ENCODE measurements at regions not wholly inside any gene's neighbourhood (a gene's known extent, or its start where the extent isn't known, plus 50 kb on each side); places are given as distances from the start of the nearest gene placed in this dataset.

DNA sequence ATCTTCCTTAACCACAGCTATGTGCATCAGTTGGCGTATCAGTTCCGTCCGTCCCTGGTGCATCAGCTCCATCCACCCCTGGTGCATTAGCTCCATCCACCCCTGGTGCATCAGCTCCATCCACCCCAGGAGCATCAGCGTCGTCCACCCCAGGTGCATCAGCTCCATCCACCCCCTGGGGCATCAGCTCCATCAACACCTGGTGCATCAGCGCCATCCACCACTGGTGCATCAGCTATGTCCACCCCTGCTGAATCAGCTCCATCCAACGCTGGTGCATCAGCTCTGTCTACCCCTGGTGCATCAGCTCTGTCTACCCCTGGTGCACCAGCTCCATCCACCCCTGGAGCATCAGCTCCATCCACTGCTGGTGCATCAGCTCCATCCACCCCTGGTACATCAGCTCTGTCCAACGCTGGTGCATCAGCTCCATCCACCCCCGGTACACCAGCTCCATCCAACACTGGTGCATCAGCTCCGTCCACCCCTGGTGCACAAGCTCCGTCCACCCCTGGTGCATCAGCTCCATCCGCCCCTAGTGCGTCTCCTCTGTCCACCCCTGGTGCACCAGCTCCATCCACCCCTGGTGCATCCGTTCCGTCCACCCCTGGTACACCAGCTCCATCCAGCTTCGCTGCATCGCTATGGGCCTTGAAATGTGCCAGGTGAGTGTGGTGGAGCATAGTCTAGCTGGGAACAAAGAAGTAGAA is 106.6 kb upstream of the ZBTB40 start:
- DNase-seq (ENCODE audit: low read depth in 4 of 4, low spot score in 2 of 4), result no peak

- no peak for DNase-seq (ENCODE audit: low read depth in 4 of 4, low spot score in 2 of 4)
These were observed 103.5 kb upstream of the ZBTB40 start for GRCh38 chr1:22347854-22348760.

DNA sequence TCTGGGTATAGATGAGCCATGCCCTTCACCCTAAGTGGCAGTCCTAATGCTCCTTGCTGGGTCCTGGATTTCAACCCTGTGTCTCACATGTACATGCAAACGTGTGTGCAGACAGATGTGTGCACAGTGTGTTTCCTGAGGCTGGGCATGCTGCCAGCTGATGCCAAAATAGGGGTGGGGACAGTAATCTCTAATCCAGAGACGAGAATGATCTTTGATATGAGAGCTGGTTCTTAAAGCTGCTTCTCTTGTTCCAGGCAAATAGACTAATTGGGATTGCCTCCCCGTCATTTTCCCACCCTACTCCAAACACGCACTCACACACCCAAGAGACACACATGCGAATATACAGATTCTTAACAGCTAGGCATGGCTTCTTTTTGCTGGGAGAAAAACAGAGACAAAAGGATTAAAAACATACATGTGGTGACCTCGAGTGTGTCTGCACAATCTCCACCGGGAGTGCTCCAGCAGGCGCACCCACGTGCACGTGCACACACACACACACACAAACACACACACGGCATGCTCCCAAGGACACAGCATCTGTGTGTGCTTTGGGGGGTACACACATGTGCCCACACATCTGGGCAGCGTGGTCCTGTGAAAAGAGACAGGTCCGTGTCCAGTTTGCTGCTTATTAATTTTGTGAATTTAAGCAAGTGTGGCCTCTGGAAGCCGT is 102.1 kb upstream of the ZBTB40 start:
- no peak for DNase-seq (ENCODE audit: low read depth in 4 of 4, low spot score in 2 of 4)

DNA sequence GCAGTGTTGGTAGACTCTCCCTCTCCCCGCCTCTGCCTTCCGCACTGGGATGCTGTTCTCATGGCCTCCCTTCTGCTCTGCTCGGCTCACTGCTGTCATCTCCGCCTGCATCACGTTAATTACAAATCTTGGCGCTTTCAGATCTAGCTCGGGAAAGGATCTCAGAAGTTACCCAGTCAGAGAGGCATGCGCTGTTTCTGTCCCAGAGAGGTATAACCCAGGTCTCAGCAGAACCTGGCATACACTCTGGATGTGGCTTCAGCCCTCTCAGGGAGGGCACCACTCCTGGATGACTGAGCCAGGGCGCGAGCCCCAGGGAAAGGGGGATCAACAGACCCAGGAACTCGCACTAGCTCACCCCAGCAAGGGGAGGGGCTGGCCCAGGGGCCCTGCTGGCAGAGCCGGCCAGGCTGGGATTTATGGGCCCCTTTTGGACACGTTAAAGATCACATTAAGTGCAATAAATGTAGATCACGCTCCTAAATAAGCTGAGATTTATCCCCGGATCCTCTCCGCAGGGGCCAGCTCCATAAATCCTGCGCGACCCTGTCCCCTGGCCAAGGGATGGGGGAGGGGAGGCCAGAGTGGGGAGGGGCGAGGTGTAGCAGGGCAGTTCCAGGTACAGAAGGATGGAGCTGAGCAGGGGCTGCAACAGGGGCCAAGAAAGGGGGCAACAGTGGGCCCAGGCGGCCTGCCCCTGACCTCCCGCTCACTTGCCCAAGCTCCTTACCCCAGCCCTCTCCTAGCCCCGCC is 101.3 kb upstream of the ZBTB40 start:
- DNase-seq (ENCODE audit: low read depth in 4 of 4, low spot score in 2 of 4), result no peak

DNA sequence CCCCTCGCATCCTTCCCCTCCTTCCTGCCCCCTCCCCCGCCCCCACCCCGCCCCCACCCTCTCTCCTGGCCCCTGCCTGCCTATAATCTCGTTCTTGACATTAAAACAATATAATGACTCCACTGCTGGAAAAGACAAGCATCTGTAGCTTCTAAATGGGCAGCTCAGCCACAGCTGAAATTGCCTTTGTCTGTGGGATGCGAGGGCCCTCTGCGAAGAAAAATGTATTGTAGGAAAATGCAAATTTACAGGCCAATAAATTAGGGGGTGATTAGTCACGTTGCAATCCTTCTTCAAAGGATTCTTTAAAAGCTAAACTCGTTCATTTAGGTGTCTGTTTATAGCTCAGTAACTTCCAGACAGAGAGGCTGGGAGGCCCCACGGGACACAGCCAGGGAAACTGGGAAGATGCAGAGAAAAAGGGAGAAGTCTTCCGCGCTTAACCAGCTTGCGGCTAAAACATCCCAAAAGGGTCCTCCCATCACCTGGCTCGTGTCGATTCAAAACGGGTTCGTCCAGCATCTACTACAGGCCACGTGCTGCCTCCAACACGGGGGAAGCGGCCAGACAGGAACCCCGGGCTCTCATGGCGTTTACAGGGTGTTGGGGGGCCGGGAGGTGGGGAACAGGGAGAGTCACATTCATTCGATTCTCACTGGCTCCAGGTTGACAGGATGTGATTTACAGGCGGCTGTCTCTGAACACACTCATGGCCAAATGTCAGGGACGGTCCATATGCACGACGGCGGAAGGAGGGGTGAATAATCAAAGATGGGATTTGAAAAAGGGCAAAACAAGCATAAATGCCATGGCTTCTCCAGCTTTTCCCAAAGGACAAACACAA is 100.5 kb upstream of the ZBTB40 start:
- no peak for DNase-seq (ENCODE audit: low read depth in 4 of 4, low spot score in 2 of 4)

- DNase-seq (ENCODE audit: low read depth in 4 of 4, low spot score in 2 of 4), result no peak
These were observed 99.9 kb upstream of the ZBTB40 start for GRCh38 chr1:22351768-22352080.

DNA sequence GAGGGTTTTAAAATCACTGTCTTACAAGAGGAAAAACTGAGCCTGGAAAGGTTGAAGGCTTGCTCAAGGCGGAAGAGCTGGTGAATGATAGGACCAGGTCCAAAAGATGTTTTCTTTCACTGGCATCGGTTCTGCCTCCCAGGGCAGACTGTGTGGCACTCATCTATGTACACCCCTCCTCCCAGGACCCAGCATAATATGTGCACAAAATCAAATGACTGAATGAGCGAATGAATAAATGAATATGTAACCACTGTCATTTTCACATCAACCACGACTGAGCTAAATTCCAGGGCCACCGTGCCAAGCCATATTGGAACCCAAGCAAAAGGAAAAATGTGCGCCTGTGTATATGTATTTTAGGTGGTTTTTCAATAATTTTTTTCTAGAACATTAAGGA is 99.3 kb upstream of the ZBTB40 start:
- DNase-seq (ENCODE audit: low read depth in 4 of 4, low spot score in 2 of 4), result no peak

- no peak for DNase-seq (ENCODE audit: low read depth in 4 of 4, low spot score in 2 of 4)
These were observed 98.8 kb upstream of the ZBTB40 start for GRCh38 chr1:22352896-22353295.

GRCh38 chr1:22359427-22359826 is 92.2 kb upstream of the ZBTB40 start:
- no peak for DNase-seq (ENCODE audit: low read depth in 4 of 4, low spot score in 2 of 4)

- DNase-seq (ENCODE audit: low read depth in 4 of 4, low spot score in 2 of 4), result no peak
These were observed 88.8 kb upstream of the ZBTB40 start for GRCh38 chr1:22362626-22363402.

DNA sequence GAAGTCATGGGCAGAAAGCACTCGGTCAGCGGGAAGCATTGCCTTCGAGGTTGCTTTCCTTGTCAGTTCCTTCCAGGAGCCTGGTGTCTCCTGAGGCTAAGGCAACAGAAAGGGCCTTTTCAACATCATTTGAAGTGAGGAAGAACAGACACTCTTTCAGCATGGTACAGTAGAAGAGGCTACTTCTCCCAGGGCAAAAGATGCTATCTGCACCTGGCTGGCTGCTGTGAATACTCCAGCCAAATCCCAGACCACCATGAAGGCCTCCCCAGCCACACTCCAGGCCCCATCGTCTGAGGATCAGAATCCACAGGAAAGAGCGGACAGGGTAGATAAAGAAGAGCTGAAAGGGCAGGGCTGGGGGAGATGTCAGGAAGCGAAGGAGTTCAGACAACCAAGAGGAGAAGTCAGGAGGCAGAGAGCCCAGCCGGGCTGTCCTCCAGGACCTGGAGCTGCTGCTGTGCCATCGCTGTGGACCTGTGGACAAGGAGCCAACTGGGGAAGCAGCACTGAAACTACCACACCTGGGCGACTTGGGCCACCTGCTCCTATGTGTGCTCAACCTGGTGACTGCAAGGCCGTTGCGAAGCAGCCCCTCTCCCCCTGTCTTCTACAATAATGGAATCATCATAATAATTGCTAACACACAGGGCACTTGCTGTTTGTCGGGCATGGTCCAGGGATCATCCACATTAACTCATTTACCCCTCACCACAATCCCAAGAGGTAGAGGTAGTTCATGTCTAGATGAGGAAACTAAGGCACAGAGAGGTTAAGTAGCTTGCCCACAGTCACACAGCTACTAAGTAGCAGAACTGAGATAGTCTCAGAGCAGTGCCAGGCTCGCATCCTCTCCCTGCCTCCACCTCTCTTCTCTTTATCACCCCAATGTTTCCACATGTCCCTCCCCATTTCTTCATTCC is 88.0 kb upstream of the ZBTB40 start:
- no peak for DNase-seq (ENCODE audit: low read depth in 4 of 4, low spot score in 2 of 4)

DNA sequence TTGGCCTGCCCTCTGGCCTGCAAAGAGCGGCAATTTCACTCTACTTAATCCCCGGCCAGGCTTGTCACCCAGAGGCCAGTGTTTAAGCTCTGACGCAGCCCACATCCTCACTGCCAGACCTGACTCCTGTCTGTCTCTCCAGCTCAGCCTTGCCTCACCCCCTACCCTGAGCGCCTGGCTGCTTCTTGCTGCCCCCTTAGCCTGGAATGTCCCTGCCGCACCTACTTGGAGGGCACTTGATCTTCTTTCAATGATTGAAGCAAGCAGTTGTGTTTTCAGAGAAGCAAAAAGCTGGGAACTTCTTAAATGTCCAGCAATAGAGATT is 87.4 kb upstream of the ZBTB40 start:
- DNase-seq (ENCODE audit: low read depth in 4 of 4, low spot score in 2 of 4), result no peak

- no peak for DNase-seq (ENCODE audit: low read depth in 4 of 4, low spot score in 2 of 4)
These were observed 86.9 kb upstream of the ZBTB40 start for GRCh38 chr1:22364764-22365163.

DNA sequence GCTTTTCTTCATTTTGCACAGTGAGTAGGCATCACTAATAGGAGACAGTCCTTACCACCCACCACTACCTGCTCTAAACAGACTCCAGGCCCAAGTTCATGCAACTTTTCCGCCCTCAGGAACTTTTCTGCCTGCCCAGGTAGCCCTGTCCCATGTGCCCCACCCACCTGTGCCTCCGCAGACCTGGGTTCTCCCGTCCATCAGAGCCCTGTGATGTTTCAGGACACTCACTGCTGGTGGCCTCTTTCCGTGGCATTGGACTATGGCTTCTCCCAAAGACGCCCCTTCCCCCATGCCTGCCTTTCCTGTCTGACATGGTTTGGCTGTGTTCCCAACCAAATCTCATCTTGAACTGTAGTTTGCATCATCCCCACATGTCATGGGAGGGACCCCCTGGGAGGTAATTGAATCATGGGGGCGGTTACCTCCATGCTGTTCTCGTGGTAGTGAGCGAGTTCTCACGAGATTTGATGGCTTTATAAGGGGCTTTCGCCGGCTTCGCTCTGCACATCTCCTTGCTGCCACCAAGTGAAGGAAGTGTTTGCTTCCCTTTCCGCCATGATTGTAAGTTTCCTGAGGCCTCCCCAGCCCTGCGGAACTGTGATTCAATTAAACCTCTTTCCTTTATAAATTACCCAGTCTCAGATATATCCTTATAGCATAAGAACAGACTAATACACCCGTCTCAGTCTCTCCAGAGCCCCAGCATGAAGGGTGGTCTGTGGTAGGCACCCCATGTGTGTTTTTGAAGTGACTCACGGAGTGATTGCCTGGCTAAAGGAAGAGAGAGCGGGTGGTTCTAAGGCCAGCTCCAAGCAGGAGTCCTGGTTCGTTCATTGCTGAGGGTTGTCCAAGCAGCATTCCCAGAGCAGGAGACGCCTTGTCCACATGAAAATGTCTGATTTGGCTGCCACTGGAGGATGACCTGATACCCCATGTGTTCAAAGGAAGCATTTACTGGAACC is 86.0 kb upstream of the ZBTB40 start:
- DNase-seq (ENCODE audit: low read depth in 4 of 4, low spot score in 2 of 4), result no peak

GRCh38 chr1:22366346-22366745 is 85.3 kb upstream of the ZBTB40 start:
- DNase-seq (ENCODE audit: low read depth in 4 of 4, low spot score in 2 of 4), result no peak

GRCh38 chr1:22368125-22368524 is 83.5 kb upstream of the ZBTB40 start:
- no peak for DNase-seq (ENCODE audit: low read depth in 4 of 4, low spot score in 2 of 4)
